Stimulated activated CD4-positive, alpha-beta T cell treated with anti-CD3 and anti-CD28 coated beads, Interleukin-4, amount 100 ng/mL, for 1 hour (primary cell): ENCODE measurements at regions not wholly inside any gene's neighbourhood (a gene's known extent, or its start where the extent isn't known, plus 50 kb on each side); places are given as distances from the start of the nearest gene placed in this dataset.
"Not testable (repeated sequence)": the region's sequence is repeated elsewhere in the genome, so short reads cannot be mapped to it uniquely, and the experiment has no call there.

ENCODE experiments used
- DNase-seq: peaks from one replicate; pipeline ENCODE4 v3.0.0-alpha.2; 2020

GRCh38 chr14:57060276-57060955, 208.3 kb downstream of the EXOC5 start:
- DNase-seq, result peak; percentile 32

GRCh38 chr14:57058319-57058718, 210.4 kb downstream of the EXOC5 start:
- DNase-seq, result no peak

GRCh38 chr14:57057803-57058202, 210.9 kb downstream of the EXOC5 start:
- DNase-seq, result no peak

- DNase-seq, result not testable (repeated sequence)
Measured at GRCh38 chr14:57056522-57056921, 212.2 kb downstream of the EXOC5 start.

GRCh38 chr14:57052705-57053302, 215.9 kb downstream of the EXOC5 start:
- DNase-seq, result no peak

- no peak for DNase-seq
Measured at GRCh38 chr14:57051633-57052032, 217.1 kb downstream of the EXOC5 start.

- no peak for DNase-seq
Measured at GRCh38 chr14:57049848-57050247, 218.9 kb downstream of the EXOC5 start.

- no peak for DNase-seq
Measured at GRCh38 chr14:57046175-57046574, 222.5 kb downstream of the EXOC5 start.

GRCh38 chr14:57044101-57044973, 224.4 kb downstream of the EXOC5 start:
- DNase-seq, result not testable (repeated sequence)

GRCh38 chr14:57038689-57039088, 228.4 kb upstream of the OTX2 start:
- DNase-seq, result no peak

GRCh38 chr14:57031474-57031873, 221.2 kb upstream of the OTX2 start:
- no peak for DNase-seq

- no peak for DNase-seq
Measured at GRCh38 chr14:57029620-57030253, 219.5 kb upstream of the OTX2 start.

GRCh38 chr14:57025456-57025855, 215.2 kb upstream of the OTX2 start:
- DNase-seq, result no peak

GRCh38 chr14:57022608-57023007, 212.3 kb upstream of the OTX2 start:
- no peak for DNase-seq

- no peak for DNase-seq
Measured at GRCh38 chr14:57018065-57018464, 207.8 kb upstream of the OTX2 start.

- DNase-seq, result no peak
Measured at GRCh38 chr14:57013987-57014386, 203.7 kb upstream of the OTX2 start.

- DNase-seq, result no peak
Measured at GRCh38 chr14:57009585-57010515, 199.6 kb upstream of the OTX2 start.

GRCh38 chr14:57008534-57008933, 198.3 kb upstream of the OTX2 start:
- no peak for DNase-seq

GRCh38 chr14:56998728-56999127, 188.4 kb upstream of the OTX2 start:
- no peak for DNase-seq

GRCh38 chr14:56996721-56997399, 186.6 kb upstream of the OTX2 start:
- no peak for DNase-seq

- no peak for DNase-seq
Measured at GRCh38 chr14:56995010-56995409, 184.7 kb upstream of the OTX2 start.
